Ovary (tissue), 7 donors: ENCODE measurements at regions not wholly inside any gene's neighbourhood (a gene's known extent, or its start where the extent isn't known, plus 50 kb on each side); places are given as distances from the start of the nearest gene placed in this dataset.

ENCODE experiments used
- DNase-seq, 5 donors: peaks; one replicate each; pipeline ENCODE4 v3.0.0-alpha.2; 2019 to 2020
- H3K27ac ChIP-seq, 2 donors: fragments of 200-600 bp; one replicate each; pipeline versions ENCODE4 v1.5.1 to v1.8.0; 2019 to 2022
- H3K27me3 ChIP-seq: fragments of 200-600 bp; one replicate; pipeline ENCODE4 v1.8.0; 2022
- H3K36me3 ChIP-seq: fragments of 200-600 bp; sonication (generic); one replicate; pipeline ENCODE4 v1.5.1; 2019
- H3K4me1 ChIP-seq: one replicate; pipeline ENCODE4 v1.8.1; 2013; ENCODE audit warnings: mild to moderate bottlenecking, moderate library complexity; ENCODE audit not compliant: insufficient read depth
- H3K4me3 ChIP-seq: fragments of 200-600 bp; sonication (generic); one replicate; pipeline ENCODE4 v1.5.1; 2017
- H3K9me3 ChIP-seq, 2 donors: fragments of 200-600 bp in 1 of 2; sonication (generic) in 1 of 2; one replicate each; pipeline versions ENCODE4 v1.5.1 to v1.8.1; 2013 to 2019; ENCODE audit warnings: mild to moderate bottlenecking in 1 of 2, moderate library complexity in 1 of 2
- EP300 ChIP-seq: sonication (generic); formaldehyde crosslinking; IDR thresholded peaks from one replicate; pipeline ENCODE4 v1.6.1; 2017; ENCODE audit warnings: antibody characterized with exemption
- POLR2A ChIP-seq: fragments of 450-650 bp; IDR thresholded peaks from one replicate; pipeline ENCODE4 v1.6.1; 2017; ENCODE audit warnings: antibody characterized with exemption, mild to moderate bottlenecking, moderate library complexity
- WGBS, 3 donors: extraction: QIAGEN DNeasy Blood & Tissue Kit in 1 of 3; methylation state at CpG; one replicate each; pipeline versions ENCODE4 v1.1.5 to v1.1.7; 2013 to 2017; 5-methylcytosine and 5-hydroxymethylcytosine counted together
- intact Hi-C, 4 donors: fragments of 100-400 bp; cut with DNase I; formaldehyde crosslinking; loops; one replicate each; pipeline versions ENCODE4 v1.11.0 to v1.15.1; 2022 to 2023
- TF ChIP-seq, protein P1 (sequence below), 3 donors: fragments of 450-650 bp in 2 of 3; fragments of 200-600 bp in 1 of 3; IDR thresholded peaks; one replicate each; pipeline versions ENCODE4 v1.5.1 to v1.8.0; 2016 to 2022; ENCODE audit warnings: antibody characterized with exemption in 3 of 3, mild to moderate bottlenecking in 1 of 3
- donor health status: DM: no; HTN: no; CAD: no; lungs with moderate emphysema.
- donor health status: DM: no; HTN: no; CAD: no.
- donor health status: Bipolar disorder and iron deficiency.
- donor health status: DM: no; HTN: no; CAD: no.
- donor health status: DM: yes; HTN: yes; CAD: no.

- no peaks in the 10 kb centered on the region for H3K27me3 ChIP-seq
- no peak for DNase-seq
- H3K4me3 ChIP-seq: no peak overlapping the region
- WGBS, 3 donors: 73 to 80% (median 80%) methylated on average over 1 of the region's 1 CpG
- H3K9me3 ChIP-seq: no peaks in the 10 kb centered on the region
- H3K36me3 ChIP-seq: no peaks in the 10 kb centered on the region
- no peaks in the 10 kb centered on the region for H3K4me1 ChIP-seq
- intact Hi-C loops: no loop called here
- no peak overlapping the region for H3K27ac ChIP-seq
- TF ChIP-seq POLR2A (no peak), EP300 (no peak)
- TF ChIP-seq, protein P1, sequence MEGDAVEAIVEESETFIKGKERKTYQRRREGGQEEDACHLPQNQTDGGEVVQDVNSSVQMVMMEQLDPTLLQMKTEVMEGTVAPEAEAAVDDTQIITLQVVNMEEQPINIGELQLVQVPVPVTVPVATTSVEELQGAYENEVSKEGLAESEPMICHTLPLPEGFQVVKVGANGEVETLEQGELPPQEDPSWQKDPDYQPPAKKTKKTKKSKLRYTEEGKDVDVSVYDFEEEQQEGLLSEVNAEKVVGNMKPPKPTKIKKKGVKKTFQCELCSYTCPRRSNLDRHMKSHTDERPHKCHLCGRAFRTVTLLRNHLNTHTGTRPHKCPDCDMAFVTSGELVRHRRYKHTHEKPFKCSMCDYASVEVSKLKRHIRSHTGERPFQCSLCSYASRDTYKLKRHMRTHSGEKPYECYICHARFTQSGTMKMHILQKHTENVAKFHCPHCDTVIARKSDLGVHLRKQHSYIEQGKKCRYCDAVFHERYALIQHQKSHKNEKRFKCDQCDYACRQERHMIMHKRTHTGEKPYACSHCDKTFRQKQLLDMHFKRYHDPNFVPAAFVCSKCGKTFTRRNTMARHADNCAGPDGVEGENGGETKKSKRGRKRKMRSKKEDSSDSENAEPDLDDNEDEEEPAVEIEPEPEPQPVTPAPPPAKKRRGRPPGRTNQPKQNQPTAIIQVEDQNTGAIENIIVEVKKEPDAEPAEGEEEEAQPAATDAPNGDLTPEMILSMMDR (IDR thresholded peaks at IDR 0.05): no peak
These were observed 318.0 kb upstream of the PUM3 start for GRCh38 chr9:3161912-3162311.

GRCh38 chr9:3157011-3157410, 313.1 kb upstream of the PUM3 start:
- no peak overlapping the region for H3K27ac ChIP-seq
- DNase-seq: no peak
- WGBS, 3 donors: 86 to 93% (median 90%) methylated on average over 9 of the region's 9 CpGs
- H3K9me3 ChIP-seq: no peaks in the 10 kb centered on the region
- no peaks in the 10 kb centered on the region for H3K4me1 ChIP-seq
- no peaks in the 10 kb centered on the region for H3K36me3 ChIP-seq
- TF ChIP-seq, protein P1 (IDR thresholded peaks at IDR 0.05): no peak
- TF ChIP-seq EP300: no peak
- no peak for TF ChIP-seq POLR2A
- no peak overlapping the region for H3K4me3 ChIP-seq
- intact Hi-C loops: no loop called here
- H3K27me3 ChIP-seq: no peaks in the 10 kb centered on the region

DNA sequence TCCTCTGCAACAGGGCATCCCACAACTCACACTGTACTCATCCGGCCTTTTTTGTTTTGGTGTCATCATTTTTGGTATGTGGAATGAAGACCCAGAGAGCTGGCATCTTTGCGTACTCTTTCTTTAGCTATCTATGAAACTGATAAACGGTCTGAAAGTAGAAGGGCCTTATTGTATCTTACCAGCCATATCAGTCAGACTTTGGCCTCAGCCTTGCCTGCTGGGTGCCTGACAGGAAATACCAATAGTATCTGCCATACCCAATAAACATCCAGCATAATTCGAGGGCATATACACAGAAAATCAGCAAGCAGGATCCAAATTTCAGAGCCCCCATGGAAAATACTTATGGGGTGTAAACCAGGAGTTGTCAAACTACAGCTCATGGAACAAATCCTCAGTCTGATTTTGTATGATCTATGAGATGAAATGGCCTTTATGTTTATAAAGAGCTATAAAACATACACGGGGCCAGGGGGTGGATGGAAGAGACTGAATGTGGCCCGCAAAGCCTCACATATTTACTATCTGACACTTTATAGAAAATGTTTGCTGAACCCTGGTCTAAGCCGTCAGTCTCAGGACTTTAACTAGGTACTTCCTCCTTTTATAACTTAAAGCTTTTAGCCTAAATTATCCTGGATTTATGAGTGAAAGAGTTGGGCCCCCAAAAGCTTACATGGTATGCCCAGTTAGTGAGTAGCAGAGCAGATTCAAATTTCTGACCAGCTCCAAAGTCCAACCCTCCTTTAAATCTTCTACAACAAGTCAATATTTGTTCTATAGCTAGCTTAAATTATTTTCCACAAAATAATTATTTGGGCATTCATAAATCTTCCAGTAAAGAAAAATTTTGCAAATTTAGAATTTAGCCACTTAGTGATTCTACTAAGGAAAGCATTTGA, 308.0 kb upstream of the PUM3 start:
- Histone ChIP-seq H3K27ac (no peak overlapping the region), H3K4me1 (no peaks in the 10 kb centered on the region), H3K27me3 (no peaks in the 10 kb centered on the region), H3K9me3 (no peaks in the 10 kb centered on the region), H3K4me3 (no peak overlapping the region), H3K36me3 (no peaks in the 10 kb centered on the region)
- DNase-seq: no peak
- TF ChIP-seq EP300 (no peak), POLR2A (no peak)
- TF ChIP-seq, protein P1 (IDR thresholded peaks at IDR 0.05): no peak
- 68 to 78% (median 69%) methylated on average over 7 of the region's 7 CpGs for WGBS, 3 donors
- intact Hi-C loops: no loop called here

GRCh38 chr9:3150074-3150473, 306.2 kb upstream of the PUM3 start:
- no peaks in the 10 kb centered on the region for H3K4me1 ChIP-seq
- no peaks in the 10 kb centered on the region for H3K9me3 ChIP-seq
- no peaks in the 10 kb centered on the region for H3K27me3 ChIP-seq
- no peak for TF ChIP-seq POLR2A
- no peak for TF ChIP-seq EP300
- no peak overlapping the region for H3K27ac ChIP-seq
- WGBS, 3 donors: 52 to 59% (median 58%) methylated on average over 3 of the region's 3 CpGs
- H3K36me3 ChIP-seq: no peaks in the 10 kb centered on the region
- H3K4me3 ChIP-seq: no peak overlapping the region
- intact Hi-C loops: no loop called here
- DNase-seq: no peak
